Neural progenitor cell (in vitro differentiated cells): ENCODE measurements at regions not wholly inside any gene's neighbourhood (a gene's known extent, or its start where the extent isn't known, plus 50 kb on each side); places are given as distances from the start of the nearest gene placed in this dataset.

Source experiments
- CTCF ChIP-seq: fragments of 200-600 bp; sonication (generic); IDR thresholded peaks from 2 replicates; pipeline ENCODE4 v1.5.1; 2017; ENCODE audit warnings: antibody characterized with exemption, mild to moderate bottlenecking
- EZH2 ChIP-seq: fragments of 200-600 bp; sonication (generic); IDR thresholded peaks from 2 replicates; pipeline ENCODE4 v1.6.1; 2017; ENCODE audit warnings: antibody characterized with exemption, mild to moderate bottlenecking, moderate library complexity
- EZH2phosphoT487 ChIP-seq: fragments of 200-600 bp; sonication (generic); IDR thresholded peaks from 2 replicates; pipeline ENCODE4 v1.6.1; 2017; ENCODE audit warnings: antibody characterized with exemption

- no peak for TF ChIP-seq CTCF
- TF ChIP-seq EZH2, result no peak
- TF ChIP-seq EZH2phosphoT487, result no peak
Measured at GRCh38 chr5:168070761-168071160, 220.7 kb upstream of the WWC1 start.
